ENCODE measurements at regions not wholly inside any gene's neighbourhood (a gene's known extent, or its start where the extent isn't known, plus 50 kb on each side); places are given as distances from the start of the nearest gene placed in this dataset.

DNA sequence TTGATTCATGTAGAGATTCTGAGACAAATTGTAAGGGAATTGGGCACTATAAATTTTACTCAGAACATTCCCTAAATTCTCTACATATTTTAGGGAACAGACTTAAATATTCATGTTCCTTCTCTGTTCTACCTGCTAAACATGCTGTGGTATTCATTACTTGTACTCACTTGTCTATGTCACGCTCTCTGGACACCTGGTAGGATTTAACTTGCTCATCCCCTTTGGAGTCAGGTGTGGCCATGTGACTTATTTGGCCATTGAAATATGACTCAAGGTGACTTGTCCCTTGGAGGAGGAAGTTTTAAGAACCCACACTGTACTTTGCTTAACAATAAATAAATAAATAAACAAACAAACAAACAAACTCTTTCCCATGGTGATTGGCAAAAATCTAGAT is 2258.8 kb upstream of the WWC1 start:
- no peak for ATAC-seq
- FAIRE-seq: no peak
- Histone ChIP-seq H3K4me3 (replicated peaks in 1 of 3; ENCODE audit: insufficient read depth in 1 of 3, low read depth in 2 of 3, low read length in 3 of 3) (no peak overlapping the region), H3K4me1 (ENCODE audit: insufficient read depth, low read length) (no peaks in the 10 kb centered on the region), H3K9ac (ENCODE audit: insufficient read depth, low read depth, low read length) (no peak overlapping the region), H3K9me3 (ENCODE audit: low read length) (peaks cover 97% of the 10 kb centered on the region), H4K20me1 (ENCODE audit: insufficient read depth, low read length) (no peaks in the 10 kb centered on the region), H3K79me2 (ENCODE audit: insufficient read depth, low read length) (no peaks in the 10 kb centered on the region), H2AFZ (ENCODE audit: low read length) (no peak overlapping the region), H3K27ac (ENCODE audit: extremely low read length, insufficient read depth, low read length) (no peak overlapping the region), H3K27me3 (ENCODE audit: control insufficient read depth in 1 of 2, insufficient read depth in 2 of 2, low read length in 2 of 2) (no peaks in the 10 kb centered on the region), H3K4me2 (ENCODE audit: low read depth, low read length) (no peak overlapping the region), H3K36me3 (replicated peaks in 1 of 2; ENCODE audit: control insufficient read depth in 1 of 2, insufficient read depth in 2 of 2, low read length in 2 of 2) (no peaks in the 10 kb centered on the region)
- ChIA-PET POLR2A (no interaction called here), CTCF (ENCODE audit: low intra/inter-chr PET ratio, low total read pairs) (no interaction called here)
- whole genome bisulfite sequencing (ENCODE audit: low lambda C conversion rate): 0% methylated on average over 1 of the region's 1 CpG
- BruUV-seq (replicated peaks): no TSS peak
- intact Hi-C loops (cut with micrococcal nuclease; ENCODE audit: unreplicated experiment) (no loop called here), in situ Hi-C loops (cut with HindIII; ENCODE audit: extremely low pct_ligation_motif_present, low pct_unique_long_range_greater_than_20kb) (no loop called here)
- no peak for DNase-seq (ENCODE audit: low spot score)
- TF ChIP-seq BORCS8-MEF2B (CRISPR knock-in tag; IDR thresholded peaks at IDR 0.05): no peak
- TF ChIP-seq MIER3 (CRISPR knock-in tag; IDR thresholded peaks at IDR 0.05; ENCODE audit: borderline replicate concordance): no peak
- no peak for TF ChIP-seq ZNF138 (CRISPR knock-in tag; IDR thresholded peaks at IDR 0.05; ENCODE audit: low read depth)
- TF ChIP-seq ZNF780A (CRISPR knock-in tag; IDR thresholded peaks at IDR 0.05): no peak
- TF ChIP-seq, protein P1, sequence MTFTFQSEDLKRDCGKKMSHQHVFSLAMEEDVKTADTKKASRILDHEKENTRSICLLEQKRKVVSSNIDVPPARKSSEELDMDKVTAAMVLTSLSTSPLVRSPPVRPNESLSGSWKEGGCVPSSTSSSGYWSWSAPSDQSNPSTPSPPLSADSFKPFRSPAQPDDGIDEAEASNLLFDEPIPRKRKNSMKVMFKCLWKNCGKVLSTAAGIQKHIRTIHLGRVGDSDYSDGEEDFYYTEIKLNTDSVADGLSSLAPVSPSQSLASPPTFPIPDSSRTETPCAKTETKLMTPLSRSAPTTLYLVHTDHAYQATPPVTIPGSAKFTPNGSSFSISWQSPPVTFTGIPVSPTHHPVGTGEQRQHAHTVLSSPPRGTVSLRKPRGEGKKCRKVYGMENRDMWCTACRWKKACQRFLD (CRISPR knock-in tag; IDR thresholded peaks at IDR 0.05; ENCODE audit: borderline replicate concordance): no peak
- no peak for TF ChIP-seq RARG (CRISPR knock-in tag; IDR thresholded peaks at IDR 0.05; ENCODE audit: low read depth)
- TF ChIP-seq ZNF329 (CRISPR knock-in tag; IDR thresholded peaks at IDR 0.05; ENCODE audit: low read depth): no peak
- TF ChIP-seq, protein P2, sequence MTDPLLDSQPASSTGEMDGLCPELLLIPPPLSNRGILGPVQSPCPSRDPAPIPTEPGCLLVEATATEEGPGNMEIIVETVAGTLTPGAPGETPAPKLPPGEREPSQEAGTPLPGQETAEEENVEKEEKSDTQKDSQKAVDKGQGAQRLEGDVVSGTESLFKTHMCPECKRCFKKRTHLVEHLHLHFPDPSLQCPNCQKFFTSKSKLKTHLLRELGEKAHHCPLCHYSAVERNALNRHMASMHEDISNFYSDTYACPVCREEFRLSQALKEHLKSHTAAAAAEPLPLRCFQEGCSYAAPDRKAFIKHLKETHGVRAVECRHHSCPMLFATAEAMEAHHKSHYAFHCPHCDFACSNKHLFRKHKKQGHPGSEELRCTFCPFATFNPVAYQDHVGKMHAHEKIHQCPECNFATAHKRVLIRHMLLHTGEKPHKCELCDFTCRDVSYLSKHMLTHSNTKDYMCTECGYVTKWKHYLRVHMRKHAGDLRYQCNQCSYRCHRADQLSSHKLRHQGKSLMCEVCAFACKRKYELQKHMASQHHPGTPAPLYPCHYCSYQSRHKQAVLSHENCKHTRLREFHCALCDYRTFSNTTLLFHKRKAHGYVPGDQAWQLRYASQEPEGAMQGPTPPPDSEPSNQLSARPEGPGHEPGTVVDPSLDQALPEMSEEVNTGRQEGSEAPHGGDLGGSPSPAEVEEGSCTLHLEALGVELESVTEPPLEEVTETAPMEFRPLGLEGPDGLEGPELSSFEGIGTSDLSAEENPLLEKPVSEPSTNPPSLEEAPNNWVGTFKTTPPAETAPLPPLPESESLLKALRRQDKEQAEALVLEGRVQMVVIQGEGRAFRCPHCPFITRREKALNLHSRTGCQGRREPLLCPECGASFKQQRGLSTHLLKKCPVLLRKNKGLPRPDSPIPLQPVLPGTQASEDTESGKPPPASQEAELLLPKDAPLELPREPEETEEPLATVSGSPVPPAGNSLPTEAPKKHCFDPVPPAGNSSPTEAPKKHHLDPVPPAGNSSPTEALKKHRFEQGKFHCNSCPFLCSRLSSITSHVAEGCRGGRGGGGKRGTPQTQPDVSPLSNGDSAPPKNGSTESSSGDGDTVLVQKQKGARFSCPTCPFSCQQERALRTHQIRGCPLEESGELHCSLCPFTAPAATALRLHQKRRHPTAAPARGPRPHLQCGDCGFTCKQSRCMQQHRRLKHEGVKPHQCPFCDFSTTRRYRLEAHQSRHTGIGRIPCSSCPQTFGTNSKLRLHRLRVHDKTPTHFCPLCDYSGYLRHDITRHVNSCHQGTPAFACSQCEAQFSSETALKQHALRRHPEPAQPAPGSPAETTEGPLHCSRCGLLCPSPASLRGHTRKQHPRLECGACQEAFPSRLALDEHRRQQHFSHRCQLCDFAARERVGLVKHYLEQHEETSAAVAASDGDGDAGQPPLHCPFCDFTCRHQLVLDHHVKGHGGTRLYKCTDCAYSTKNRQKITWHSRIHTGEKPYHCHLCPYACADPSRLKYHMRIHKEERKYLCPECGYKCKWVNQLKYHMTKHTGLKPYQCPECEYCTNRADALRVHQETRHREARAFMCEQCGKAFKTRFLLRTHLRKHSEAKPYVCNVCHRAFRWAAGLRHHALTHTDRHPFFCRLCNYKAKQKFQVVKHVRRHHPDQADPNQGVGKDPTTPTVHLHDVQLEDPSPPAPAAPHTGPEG (CRISPR knock-in tag; IDR thresholded peaks at IDR 0.05): no peak
- TF ChIP-seq, protein P3, sequence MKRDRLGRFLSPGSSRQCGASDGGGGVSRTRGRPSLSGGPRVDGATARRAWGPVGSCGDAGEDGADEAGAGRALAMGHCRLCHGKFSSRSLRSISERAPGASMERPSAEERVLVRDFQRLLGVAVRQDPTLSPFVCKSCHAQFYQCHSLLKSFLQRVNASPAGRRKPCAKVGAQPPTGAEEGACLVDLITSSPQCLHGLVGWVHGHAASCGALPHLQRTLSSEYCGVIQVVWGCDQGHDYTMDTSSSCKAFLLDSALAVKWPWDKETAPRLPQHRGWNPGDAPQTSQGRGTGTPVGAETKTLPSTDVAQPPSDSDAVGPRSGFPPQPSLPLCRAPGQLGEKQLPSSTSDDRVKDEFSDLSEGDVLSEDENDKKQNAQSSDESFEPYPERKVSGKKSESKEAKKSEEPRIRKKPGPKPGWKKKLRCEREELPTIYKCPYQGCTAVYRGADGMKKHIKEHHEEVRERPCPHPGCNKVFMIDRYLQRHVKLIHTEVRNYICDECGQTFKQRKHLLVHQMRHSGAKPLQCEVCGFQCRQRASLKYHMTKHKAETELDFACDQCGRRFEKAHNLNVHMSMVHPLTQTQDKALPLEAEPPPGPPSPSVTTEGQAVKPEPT (CRISPR knock-in tag; IDR thresholded peaks at IDR 0.05; ENCODE audit: low read depth): no peak
- TF ChIP-seq, protein P4, sequence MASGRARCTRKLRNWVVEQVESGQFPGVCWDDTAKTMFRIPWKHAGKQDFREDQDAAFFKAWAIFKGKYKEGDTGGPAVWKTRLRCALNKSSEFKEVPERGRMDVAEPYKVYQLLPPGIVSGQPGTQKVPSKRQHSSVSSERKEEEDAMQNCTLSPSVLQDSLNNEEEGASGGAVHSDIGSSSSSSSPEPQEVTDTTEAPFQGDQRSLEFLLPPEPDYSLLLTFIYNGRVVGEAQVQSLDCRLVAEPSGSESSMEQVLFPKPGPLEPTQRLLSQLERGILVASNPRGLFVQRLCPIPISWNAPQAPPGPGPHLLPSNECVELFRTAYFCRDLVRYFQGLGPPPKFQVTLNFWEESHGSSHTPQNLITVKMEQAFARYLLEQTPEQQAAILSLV (CRISPR knock-in tag; IDR thresholded peaks at IDR 0.05; ENCODE audit: borderline replicate concordance): no peak
- no peak for TF ChIP-seq STAT5B (CRISPR knock-in tag; IDR thresholded peaks at IDR 0.05)
- TF ChIP-seq AKAP8 (CRISPR knock-in tag; IDR thresholded peaks at IDR 0.05): no peak
- TF ChIP-seq RAD21 (CRISPR knock-in tag; IDR thresholded peaks at IDR 0.05): no peak
- no peak for TF ChIP-seq ZFP90 (CRISPR knock-in tag; IDR thresholded peaks at IDR 0.05; ENCODE audit: borderline replicate concordance)
- no peak for TF ChIP-seq ZBTB38 (CRISPR knock-in tag; IDR thresholded peaks at IDR 0.05)
- no peak for TF ChIP-seq HIVEP1 (CRISPR knock-in tag; IDR thresholded peaks at IDR 0.05)
